Activated naive CD4-positive, alpha-beta T cell treated with anti-CD3 and anti-CD28 coated beads, Interleukin-2, amount 10 ng/mL, durations not matched to agents 7 days and 5 days (primary cell): ENCODE measurements at regions not wholly inside any gene's neighbourhood (a gene's known extent, or its start where the extent isn't known, plus 50 kb on each side); places are given as distances from the start of the nearest gene placed in this dataset.

Source experiments
- CTCF ChIA-PET: fragments of 350-600 bp; sonication (Branson Sonifier 250); formaldehyde crosslinking; loops from one replicate; lab custom pipeline; 2021; ENCODE audit warnings: antibody characterized with exemption; lab: Charles Lee
- DNase-seq: peaks from one replicate; pipeline ENCODE4 v3.0.0-alpha.2; 2020
- H3K27ac Mint-ChIP-seq: one replicate; pipeline ENCODE4 v1.8.0; 2021; ENCODE audit warnings: mild to moderate bottlenecking, moderate library complexity, mixed read lengths
- H3K27me3 Mint-ChIP-seq: one replicate; pipeline ENCODE4 v1.8.0; 2021; ENCODE audit warnings: mild to moderate bottlenecking, mixed read lengths
- H3K36me3 Mint-ChIP-seq: one replicate; pipeline ENCODE4 v1.8.0; 2021; ENCODE audit warnings: mixed read lengths
- H3K4me1 Mint-ChIP-seq: one replicate; pipeline ENCODE4 v1.8.0; 2021; ENCODE audit warnings: mixed read lengths
- H3K4me3 Mint-ChIP-seq: one replicate; pipeline ENCODE4 v1.8.0; 2021; ENCODE audit warnings: mild to moderate bottlenecking, moderate library complexity, mixed read lengths
- H3K9me3 Mint-ChIP-seq: one replicate; pipeline ENCODE4 v1.8.0; 2021; ENCODE audit warnings: mixed read lengths

GRCh38 chr13:83340170-83340569, 542.1 kb downstream of the SLITRK1 start:
- no peaks in the 10 kb centered on the region for H3K27me3 Mint-ChIP-seq
- CTCF ChIA-PET = no interaction called here
- H3K4me3 Mint-ChIP-seq = no peak overlapping the region
- H3K36me3 Mint-ChIP-seq = no peaks in the 10 kb centered on the region
- DNase-seq = no peak
- H3K4me1 Mint-ChIP-seq = no peaks in the 10 kb centered on the region
- H3K27ac Mint-ChIP-seq = no peak overlapping the region
- H3K9me3 Mint-ChIP-seq = peaks cover 7% of the 10 kb centered on the region

DNA sequence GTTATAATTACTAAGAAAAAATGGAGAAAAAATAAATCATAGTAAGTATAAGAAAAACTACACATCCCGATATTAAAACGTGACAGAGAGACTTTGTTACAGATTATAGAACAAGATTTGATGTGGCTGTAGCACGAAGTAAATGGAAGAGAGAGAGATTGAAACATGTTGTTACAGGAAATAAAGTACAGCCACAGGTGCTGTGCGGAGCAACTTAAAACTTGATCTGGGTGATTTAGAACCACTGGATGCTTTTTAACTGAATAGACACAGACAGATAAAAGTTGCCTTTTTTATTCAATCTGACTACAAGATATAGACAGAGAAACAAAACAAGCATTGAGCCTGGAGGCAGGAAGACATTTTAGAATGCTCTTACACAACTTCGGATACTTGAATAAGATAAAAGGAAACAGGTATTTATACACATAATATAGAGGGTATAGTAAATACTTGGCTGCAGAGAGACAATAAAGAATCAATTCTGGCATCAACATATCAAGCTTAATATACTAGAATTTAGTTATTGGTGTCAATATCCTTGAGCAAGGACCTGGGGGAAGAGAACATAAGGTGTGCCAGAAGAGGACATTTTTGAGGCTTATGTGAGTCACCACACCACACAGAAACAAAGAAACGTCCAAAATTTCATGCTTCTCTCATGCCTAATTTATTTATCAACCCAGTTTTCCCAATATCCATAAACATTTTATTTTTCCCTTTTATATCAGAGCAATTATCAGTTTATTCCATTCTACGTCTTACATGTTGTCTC, 548.5 kb downstream of the SLITRK1 start:
- DNase-seq = no peak
- Mint-ChIP-seq H3K9me3 (peaks cover 5% of the 10 kb centered on the region), H3K27me3 (no peaks in the 10 kb centered on the region), H3K27ac (no peak overlapping the region), H3K4me1 (no peaks in the 10 kb centered on the region), H3K4me3 (no peak overlapping the region), H3K36me3 (no peaks in the 10 kb centered on the region)
- CTCF ChIA-PET = no interaction called here

DNA sequence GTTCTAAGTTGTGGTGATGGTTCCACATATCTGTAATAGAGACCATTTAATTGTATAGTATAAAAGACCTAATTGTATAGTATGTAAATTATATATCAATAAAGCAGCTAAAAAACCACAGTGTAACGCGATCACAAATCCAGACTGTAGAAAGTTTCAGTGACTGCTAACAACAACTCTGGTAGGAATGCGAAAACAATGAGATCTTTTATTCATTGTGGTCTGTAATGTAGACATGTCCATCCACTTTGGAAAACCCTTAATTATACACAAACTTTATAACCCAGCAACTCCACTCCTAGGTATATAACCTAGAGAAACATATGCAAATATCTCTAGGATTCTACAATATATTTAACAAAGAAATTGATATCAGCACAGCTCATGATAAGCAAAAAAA, 549.5 kb downstream of the SLITRK1 start:
- Mint-ChIP-seq H3K9me3 (peaks cover 3% of the 10 kb centered on the region), H3K36me3 (no peaks in the 10 kb centered on the region), H3K27ac (no peak overlapping the region), H3K4me3 (no peak overlapping the region), H3K27me3 (no peaks in the 10 kb centered on the region), H3K4me1 (no peaks in the 10 kb centered on the region)
- CTCF ChIA-PET = no interaction called here
- DNase-seq = no peak

GRCh38 chr13:83327091-83327490, 555.2 kb downstream of the SLITRK1 start:
- no peaks in the 10 kb centered on the region for H3K27me3 Mint-ChIP-seq
- CTCF ChIA-PET = no interaction called here
- H3K9me3 Mint-ChIP-seq = peaks cover 9% of the 10 kb centered on the region
- no peak overlapping the region for H3K4me3 Mint-ChIP-seq
- DNase-seq = no peak
- no peak overlapping the region for H3K27ac Mint-ChIP-seq
- H3K4me1 Mint-ChIP-seq = no peaks in the 10 kb centered on the region
- H3K36me3 Mint-ChIP-seq = no peaks in the 10 kb centered on the region

DNA sequence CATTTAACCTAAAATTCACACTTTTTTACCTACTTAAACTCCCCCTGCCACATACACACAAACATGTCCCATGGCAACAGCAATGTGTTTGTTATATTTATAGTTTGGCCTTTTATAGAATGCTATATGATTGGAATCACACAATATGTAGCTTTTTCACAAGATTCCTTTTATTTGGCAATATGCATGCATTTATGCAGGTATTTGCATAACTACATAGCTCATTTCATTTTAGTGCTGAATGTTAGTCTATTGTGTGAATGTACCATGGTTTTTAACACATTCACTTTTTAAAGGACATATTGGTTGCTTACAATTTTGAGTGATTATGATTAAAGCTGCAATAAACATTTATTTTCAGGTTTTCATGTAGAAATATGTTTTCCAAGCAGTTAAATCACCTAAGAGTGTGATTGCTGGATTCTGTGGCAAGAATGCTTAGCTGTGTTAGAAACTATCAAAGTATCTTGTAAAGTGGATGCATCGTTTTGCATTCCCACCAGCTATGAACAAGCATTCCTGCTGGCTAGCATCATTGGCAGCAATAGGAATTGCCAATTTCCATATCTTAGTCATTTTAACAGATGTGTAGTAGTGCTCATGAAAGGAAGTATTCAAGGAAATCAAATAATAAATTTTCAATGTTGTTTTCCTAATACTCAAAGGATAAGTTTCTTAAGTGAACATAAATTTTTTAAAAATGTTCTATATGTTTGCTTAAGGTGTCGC, 557.0 kb downstream of the SLITRK1 start:
- H3K4me3 Mint-ChIP-seq = no peak overlapping the region
- H3K27ac Mint-ChIP-seq = no peak overlapping the region
- CTCF ChIA-PET = no interaction called here

GRCh38 chr13:83311886-83312577, 570.2 kb downstream of the SLITRK1 start:
- H3K4me1 Mint-ChIP-seq = no peaks in the 10 kb centered on the region
- H3K27ac Mint-ChIP-seq = no peak overlapping the region
- no peak for DNase-seq
- H3K36me3 Mint-ChIP-seq = no peaks in the 10 kb centered on the region
- H3K4me3 Mint-ChIP-seq = no peak overlapping the region
- H3K27me3 Mint-ChIP-seq = no peaks in the 10 kb centered on the region
- H3K9me3 Mint-ChIP-seq = peaks cover under 1% of the 10 kb centered on the region
- CTCF ChIA-PET = no interaction called here

More for the DNA sequence above, 557.0 kb downstream of the SLITRK1 start:
- no peaks in the 10 kb centered on the region for H3K27me3 Mint-ChIP-seq
- no peaks in the 10 kb centered on the region for H3K36me3 Mint-ChIP-seq
- peaks cover 6% of the 10 kb centered on the region for H3K9me3 Mint-ChIP-seq
- no peaks in the 10 kb centered on the region for H3K4me1 Mint-ChIP-seq
- no peak for DNase-seq

GRCh38 chr13:83298617-83299016, 583.7 kb downstream of the SLITRK1 start:
- CTCF ChIA-PET = no interaction called here
- H3K4me3 Mint-ChIP-seq = no peak overlapping the region

DNA sequence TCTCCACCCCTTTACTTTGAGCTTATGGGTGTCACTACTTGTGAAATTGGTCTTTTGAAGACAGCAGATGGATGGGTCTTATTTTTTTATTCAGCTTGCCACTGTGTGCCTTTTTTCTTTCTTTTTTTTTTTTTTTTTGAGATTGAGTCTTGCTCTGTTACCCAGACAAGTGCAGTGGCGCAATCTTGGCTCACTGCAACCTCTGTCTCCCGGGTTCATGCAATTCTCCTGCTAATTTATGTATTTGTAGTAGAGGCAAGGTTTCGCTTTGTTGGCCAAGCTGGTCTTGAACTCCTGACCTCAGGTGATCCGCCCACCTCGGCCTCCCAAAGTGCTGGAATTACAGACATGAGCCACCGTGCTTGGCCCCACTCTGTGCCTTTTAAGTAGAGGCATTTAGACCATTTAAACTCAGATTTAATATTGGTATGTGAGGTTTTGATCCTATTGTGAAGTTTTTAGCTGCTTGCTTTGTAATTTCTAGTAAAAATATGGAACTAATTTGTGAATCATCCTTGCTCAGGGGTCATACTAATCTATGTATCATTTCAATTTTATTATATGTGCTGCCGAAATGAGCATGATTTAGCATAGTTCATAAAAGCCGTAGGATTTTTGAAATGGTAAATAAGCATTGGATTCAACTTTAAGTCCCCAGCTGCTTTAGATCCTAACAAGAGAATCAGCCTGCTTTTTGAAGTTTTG, 584.5 kb downstream of the SLITRK1 start:
- H3K27ac Mint-ChIP-seq = no peak overlapping the region

More at GRCh38 chr13:83298617-83299016, 583.7 kb downstream of the SLITRK1 start:
- H3K9me3 Mint-ChIP-seq = peaks cover 6% of the 10 kb centered on the region
- no peaks in the 10 kb centered on the region for H3K4me1 Mint-ChIP-seq
- no peaks in the 10 kb centered on the region for H3K36me3 Mint-ChIP-seq
- no peak for DNase-seq
- no peak overlapping the region for H3K27ac Mint-ChIP-seq
- H3K27me3 Mint-ChIP-seq = no peaks in the 10 kb centered on the region

DNA sequence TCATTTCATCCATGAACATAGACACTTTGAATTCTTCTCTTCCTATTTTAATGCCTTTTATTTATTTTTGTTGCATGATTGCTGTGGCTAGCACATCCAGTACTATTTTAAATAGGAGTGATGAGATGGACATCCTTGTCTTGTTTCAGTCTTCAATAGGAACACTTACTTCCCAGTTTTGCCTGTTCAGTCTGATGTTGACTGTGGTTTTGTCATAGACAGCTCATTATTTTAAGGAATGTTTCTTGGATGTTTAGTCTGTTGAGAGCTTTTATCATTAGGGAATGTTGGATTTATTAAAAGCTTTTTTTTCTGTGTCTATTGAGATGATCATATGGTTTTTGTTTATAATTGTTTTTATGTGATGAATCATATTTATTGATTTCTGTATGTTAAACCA, 586.6 kb downstream of the SLITRK1 start:
- no peak overlapping the region for H3K27ac Mint-ChIP-seq
- H3K4me1 Mint-ChIP-seq = no peaks in the 10 kb centered on the region
- peaks cover 11% of the 10 kb centered on the region for H3K9me3 Mint-ChIP-seq
- H3K27me3 Mint-ChIP-seq = no peaks in the 10 kb centered on the region
- no peak for DNase-seq
- no peak overlapping the region for H3K4me3 Mint-ChIP-seq
- CTCF ChIA-PET = no interaction called here
- no peaks in the 10 kb centered on the region for H3K36me3 Mint-ChIP-seq

More for the DNA sequence above, 584.5 kb downstream of the SLITRK1 start:
- Mint-ChIP-seq H3K9me3 (peaks cover 11% of the 10 kb centered on the region), H3K4me3 (no peak overlapping the region), H3K4me1 (no peaks in the 10 kb centered on the region), H3K27me3 (no peaks in the 10 kb centered on the region), H3K36me3 (no peaks in the 10 kb centered on the region)
- CTCF ChIA-PET = no interaction called here
- DNase-seq = no peak

GRCh38 chr13:83286737-83287136, 595.5 kb downstream of the SLITRK1 start:
- CTCF ChIA-PET = no interaction called here
- no peaks in the 10 kb centered on the region for H3K27me3 Mint-ChIP-seq
- no peak for DNase-seq
- no peaks in the 10 kb centered on the region for H3K4me1 Mint-ChIP-seq
- H3K9me3 Mint-ChIP-seq = no peaks in the 10 kb centered on the region
- no peak overlapping the region for H3K27ac Mint-ChIP-seq
- no peak overlapping the region for H3K4me3 Mint-ChIP-seq
- H3K36me3 Mint-ChIP-seq = no peaks in the 10 kb centered on the region

- Mint-ChIP-seq H3K4me3 (no peak overlapping the region), H3K27me3 (no peaks in the 10 kb centered on the region), H3K27ac (no peak overlapping the region), H3K36me3 (no peaks in the 10 kb centered on the region), H3K4me1 (no peaks in the 10 kb centered on the region), H3K9me3 (no peaks in the 10 kb centered on the region)
- no peak for DNase-seq
- CTCF ChIA-PET = no interaction called here
These were observed 600.6 kb downstream of the SLITRK1 start for GRCh38 chr13:83281654-83282053.

- DNase-seq = no peak
- Mint-ChIP-seq H3K4me3 (no peak overlapping the region), H3K4me1 (no peaks in the 10 kb centered on the region), H3K27me3 (no peaks in the 10 kb centered on the region), H3K27ac (no peak overlapping the region), H3K36me3 (no peaks in the 10 kb centered on the region), H3K9me3 (no peaks in the 10 kb centered on the region)
- CTCF ChIA-PET = no interaction called here
These were observed 607.6 kb downstream of the SLITRK1 start for GRCh38 chr13:83274679-83275078.

DNA sequence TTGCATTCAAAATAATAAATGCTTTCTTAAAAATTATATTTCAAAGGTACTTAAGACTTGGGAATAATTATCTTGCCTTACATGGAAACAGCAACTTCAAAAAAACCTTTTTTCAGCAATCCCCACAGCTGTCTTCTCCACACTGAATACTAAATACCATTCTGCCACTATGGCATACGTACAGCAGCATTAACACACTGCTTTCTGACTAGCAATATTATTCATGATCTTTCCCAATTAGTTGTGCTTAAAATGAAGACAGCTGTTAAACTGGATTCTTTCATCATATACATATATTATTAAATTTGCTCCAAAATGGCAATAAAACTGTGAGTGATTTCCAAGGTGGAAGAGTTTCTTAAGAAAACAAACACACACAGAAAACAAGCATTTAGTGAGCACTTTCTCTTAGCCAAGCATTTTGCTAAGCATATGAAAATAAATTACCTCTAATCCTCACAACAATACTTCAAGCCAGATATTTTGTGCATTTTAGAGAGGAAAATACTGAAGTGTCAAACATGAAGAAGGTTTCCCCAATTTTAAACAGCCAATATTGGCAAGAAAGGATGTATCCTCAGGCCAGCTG, 609.5 kb downstream of the SLITRK1 start:
- CTCF ChIA-PET = no interaction called here
- Mint-ChIP-seq H3K36me3 (no peaks in the 10 kb centered on the region), H3K4me1 (no peaks in the 10 kb centered on the region), H3K27me3 (no peaks in the 10 kb centered on the region), H3K27ac (no peak overlapping the region), H3K9me3 (no peaks in the 10 kb centered on the region), H3K4me3 (no peak overlapping the region)
- DNase-seq = no peak

GRCh38 chr13:83272076-83272475, 610.2 kb downstream of the SLITRK1 start:
- Mint-ChIP-seq H3K36me3 (no peaks in the 10 kb centered on the region), H3K4me1 (no peaks in the 10 kb centered on the region), H3K4me3 (no peak overlapping the region), H3K27ac (no peak overlapping the region), H3K9me3 (no peaks in the 10 kb centered on the region), H3K27me3 (no peaks in the 10 kb centered on the region)
- DNase-seq = no peak
- CTCF ChIA-PET = no interaction called here
